IMR-90 (cell line): ENCODE measurements at regions not wholly inside any gene's neighbourhood (a gene's known extent, or its start where the extent isn't known, plus 50 kb on each side); places are given as distances from the start of the nearest gene placed in this dataset.

Source experiments
- ATAC-seq: fragments of 200-7000 bp; cut with Tn5 transposase; 2 replicates; pipeline ENCODE4 v1.9.1; 2020; ENCODE audit warnings: low read depth, mild to moderate bottlenecking, moderate library complexity
- BruUV-seq: library from RNA; stranded (reverse); fragments of 400-500 nt; replicated peaks from 2 replicates; lab custom pipeline; 2021; lab: Mats Ljungman, UMichigan
- CTCF ChIA-PET: fragments of 300-600 bp; formaldehyde crosslinking; extraction: SDS; loops from one replicate; lab custom pipeline; 2021; ENCODE audit warnings: antibody characterized with exemption; lab: Yijun Ruan, JAX
- POLR2A ChIA-PET: fragments of 300-600 bp; sonication (Branson Sonifier 250); formaldehyde crosslinking; loops from one replicate; lab custom pipeline; 2022; ENCODE audit warnings: antibody characterized with exemption; ENCODE audit not compliant: unreplicated experiment; lab: Charles Lee
- DNase-seq: peaks from one replicate; pipeline ENCODE4 v3.0.0; 2013
- H2AFZ ChIP-seq: replicated peaks from 2 replicates; pipeline ENCODE3; 2013; ENCODE audit warnings: low read length, mild to moderate bottlenecking; ENCODE audit not compliant: poor library complexity
- H2AK5ac ChIP-seq: 2 replicates; pipeline ENCODE4 v1.6.1; 2013; ENCODE audit warnings: low read depth, low read length, inconsistent platforms
- H2AK9ac ChIP-seq: replicated peaks from 2 replicates; pipeline ENCODE3; 2013; ENCODE audit warnings: mild to moderate bottlenecking, low read depth, low read length, moderate library complexity; ENCODE audit not compliant: poor library complexity
- H2BK120ac ChIP-seq: 2 replicates; pipeline ENCODE4 v1.6.1; 2013; ENCODE audit warnings: low read depth, low read length, inconsistent platforms
- H2BK15ac ChIP-seq: 3 replicates; pipeline ENCODE4 v1.6.1; 2013; ENCODE audit warnings: low read depth, low read length, inconsistent platforms
- H2BK20ac ChIP-seq: 2 replicates; pipeline ENCODE4 v1.6.1; 2013; ENCODE audit warnings: low read depth, mild to moderate bottlenecking, inconsistent platforms, low read length, moderate library complexity
- H2BK5ac ChIP-seq: 2 replicates; pipeline ENCODE4 v1.6.1; 2013; ENCODE audit warnings: mild to moderate bottlenecking, low read depth, low read length, inconsistent platforms; ENCODE audit not compliant: poor library complexity, severe bottlenecking
- H3K14ac ChIP-seq: replicated peaks from 2 replicates; pipeline ENCODE4 v1.6.1; 2013; ENCODE audit warnings: low read depth, low read length, inconsistent platforms
- H3K18ac ChIP-seq: 2 replicates; pipeline ENCODE4 v1.6.1; 2013; ENCODE audit warnings: low read depth, low read length, control low read depth
- H3K23ac ChIP-seq: 2 replicates; pipeline ENCODE4 v1.6.1; 2013; ENCODE audit warnings: low read depth, low read length, inconsistent platforms
- H3K27ac ChIP-seq: 2 replicates; pipeline ENCODE4 v1.5.1; 2013; ENCODE audit warnings: mild to moderate bottlenecking, control low read depth, low read length; ENCODE audit not compliant: insufficient read depth
- H3K27me3 ChIP-seq: 2 replicates; pipeline ENCODE4 v1.6.1; 2013; ENCODE audit warnings: low read length; ENCODE audit not compliant: control insufficient read depth, insufficient read depth
- H3K36me3 ChIP-seq: 2 replicates; pipeline ENCODE4 v1.6.1; 2013; ENCODE audit warnings: low read length, mixed read lengths; ENCODE audit not compliant: control insufficient read depth, insufficient read depth
- H3K4ac ChIP-seq: 2 replicates; pipeline ENCODE4 v1.6.1; 2013; ENCODE audit warnings: low read depth, low read length, inconsistent platforms
- H3K4me1 ChIP-seq: 2 replicates; pipeline ENCODE4 v1.6.1; 2013; ENCODE audit warnings: low read length, mixed read lengths; ENCODE audit not compliant: control insufficient read depth, insufficient read depth
- H3K4me2 ChIP-seq: 2 replicates; pipeline ENCODE4 v1.6.1; 2013; ENCODE audit warnings: low read depth, mild to moderate bottlenecking, control low read depth, low read length, moderate library complexity
- H3K4me3 ChIP-seq: 2 replicates; pipeline ENCODE4 v1.5.1; 2013; ENCODE audit warnings: low read depth, mild to moderate bottlenecking, control low read depth, low read length, moderate library complexity; ENCODE audit not compliant: insufficient read depth
- H3K56ac ChIP-seq: 2 replicates; pipeline ENCODE4 v1.6.1; 2013; ENCODE audit warnings: low read length, inconsistent platforms; ENCODE audit not compliant: insufficient read depth; ENCODE audit errors: extremely low read depth
- H3K79me1 ChIP-seq, 2 experiments: 2 replicates each; pipeline ENCODE4 v1.6.1; 2013; ENCODE audit warnings: low read length in 2 of 2, inconsistent platforms in 1 of 2, low read depth in 1 of 2
- H3K9ac ChIP-seq: 2 replicates; pipeline ENCODE4 v1.6.1; 2013; ENCODE audit warnings: low read depth, low read length, control low read depth
- H3K9me1 ChIP-seq: 2 replicates; pipeline ENCODE4 v1.6.1; 2013; ENCODE audit warnings: low read length, inconsistent platforms; ENCODE audit not compliant: insufficient read depth
- H3K9me3 ChIP-seq: 2 replicates; pipeline ENCODE4 v1.6.1; 2013; ENCODE audit warnings: low read length; ENCODE audit not compliant: control insufficient read depth, insufficient read depth
- H4K20me1 ChIP-seq: 2 replicates; pipeline ENCODE4 v1.6.1; 2013; ENCODE audit warnings: low read length, inconsistent platforms; ENCODE audit not compliant: insufficient read depth
- H4K5ac ChIP-seq: 2 replicates; pipeline ENCODE4 v1.6.1; 2013; ENCODE audit warnings: mild to moderate bottlenecking, low read depth, low read length, control low read depth
- H4K8ac ChIP-seq, 2 experiments: 2 replicates each; pipeline ENCODE4 v1.6.1; 2013; ENCODE audit warnings: low read depth in 2 of 2, low read length in 2 of 2, control low read depth in 1 of 2, inconsistent platforms in 1 of 2
- H4K91ac ChIP-seq: 2 replicates; pipeline ENCODE4 v1.6.1; 2013; ENCODE audit warnings: low read depth, low read length, inconsistent platforms; ENCODE audit not compliant: insufficient read depth
- BHLHE40 ChIP-seq: fragments of 150-350 bp; IDR thresholded peaks from 2 replicates; pipeline ENCODE4 v1.6.1; 2016; ENCODE audit warnings: mild to moderate bottlenecking, low read depth, low read length
- CEBPB ChIP-seq: IDR thresholded peaks from 2 replicates; pipeline ENCODE4 v1.6.1; 2012; ENCODE audit warnings: low read depth, low read length, improper control_type of control experiment
- CHD1 ChIP-seq: IDR thresholded peaks from 2 replicates; pipeline ENCODE4 v1.6.1; 2012; ENCODE audit warnings: low read depth, low read length, improper control_type of control experiment
- ELK1 ChIP-seq: fragments of 150-350 bp; IDR thresholded peaks from 2 replicates; pipeline ENCODE4 v1.6.1; 2016; ENCODE audit warnings: low read depth, mild to moderate bottlenecking, low read length, moderate library complexity, borderline replicate concordance
- FOS ChIP-seq: fragments of 150-350 bp; IDR thresholded peaks from 2 replicates; pipeline ENCODE4 v1.6.1; 2016; ENCODE audit warnings: low read depth, low read length
- MAFK ChIP-seq: IDR thresholded peaks from 2 replicates; pipeline ENCODE4 v1.6.1; 2012; ENCODE audit warnings: low read depth, low read length, improper control_type of control experiment
- MAZ ChIP-seq: IDR thresholded peaks from 2 replicates; pipeline ENCODE4 v1.6.1; 2012; ENCODE audit warnings: low read depth, mild to moderate bottlenecking, low read length, improper control_type of control experiment, moderate library complexity, borderline replicate concordance
- MXI1 ChIP-seq: IDR thresholded peaks from 2 replicates; pipeline ENCODE4 v1.6.1; 2012; ENCODE audit warnings: low read depth, mild to moderate bottlenecking, low read length, moderate library complexity, borderline replicate concordance
- NFE2L2 ChIP-seq: fragments of 150-350 bp; IDR thresholded peaks from 2 replicates; pipeline ENCODE4 v1.6.1; 2016; ENCODE audit warnings: low read depth, mild to moderate bottlenecking, low read length
- POLR2A ChIP-seq: IDR thresholded peaks from 2 replicates; pipeline ENCODE4 v1.6.1; 2012; ENCODE audit warnings: mild to moderate bottlenecking, low read depth, low read length
- RAD21 ChIP-seq: IDR thresholded peaks from 2 replicates; pipeline ENCODE4 v1.6.1; 2012; ENCODE audit warnings: low read length, improper control_type of control experiment
- RCOR1 ChIP-seq: IDR thresholded peaks from 2 replicates; pipeline ENCODE4 v1.6.1; 2012; ENCODE audit warnings: mild to moderate bottlenecking, low read length, improper control_type of control experiment; ENCODE audit not compliant: insufficient replicate concordance
- RFX5 ChIP-seq: IDR thresholded peaks from 2 replicates; pipeline ENCODE4 v1.8.0; 2012; ENCODE audit warnings: low read depth, mild to moderate bottlenecking, low read length, moderate library complexity
- SMC3 ChIP-seq: fragments of 150-350 bp; IDR thresholded peaks from 2 replicates; pipeline ENCODE4 v1.6.1; 2016; ENCODE audit warnings: low read depth, mild to moderate bottlenecking, antibody characterized with exemption, low read length, moderate library complexity
- USF2 ChIP-seq: fragments of 150-350 bp; IDR thresholded peaks from 2 replicates; pipeline ENCODE4 v1.6.1; 2017; ENCODE audit warnings: mild to moderate bottlenecking, antibody characterized with exemption, low read length, low read depth
- WGBS, 2 experiments: methylation state at CpG; one replicate each; pipeline versions ENCODE4 v1.1.5 to v1.1.7; 2013; ENCODE audit warnings: missing lambda C conversion rate in 2 of 2; ENCODE audit not compliant: insufficient read length in 1 of 2; ENCODE audit errors: extremely low coverage in 2 of 2; 5-methylcytosine and 5-hydroxymethylcytosine counted together
- dilution Hi-C: fragments of 300-500 bp; cut with HindIII; formaldehyde crosslinking; loops from one replicate; pipeline ENCODE4 v1.14.3; 2018; ENCODE audit warnings: low sequenced_read_pairs; ENCODE audit not compliant: unreplicated experiment
- in situ Hi-C: fragments of 300-500 bp; cut with MboI; formaldehyde crosslinking; loops from 3 replicates; pipeline ENCODE4 v1.14.3; 2019; ENCODE audit warnings: low sequenced_read_pairs, inconsistent platforms, mixed read lengths
- intact Hi-C: fragments of 100-400 bp; cut with micrococcal nuclease; formaldehyde crosslinking; loops from 2 replicates; pipeline ENCODE4 v1.10.0; 2022
- TF ChIP-seq, protein P1 (sequence below): conservative IDR thresholded peaks from 2 replicates; pipeline ENCODE4 v1.5.1; 2012; ENCODE audit warnings: mild to moderate bottlenecking, low read depth, low read length, improper control_type of control experiment

GRCh38 chr3:13764161-13764560, 115.7 kb downstream of the WNT7A start:
- ATAC-seq (no peak), DNase-seq (no peak)
- Histone ChIP-seq H2BK15ac (no peak overlapping the region), H4K91ac (no peak overlapping the region), H2AK5ac (no peak overlapping the region), H3K18ac (no peak overlapping the region), H3K79me1 (no peaks in the 10 kb centered on the region), H2BK5ac (no peak overlapping the region), H3K9me1 (no peaks in the 10 kb centered on the region), H2BK120ac (no peak overlapping the region), H3K9me3 (peaks cover 8% of the 10 kb centered on the region), H2AFZ (no peak overlapping the region), H3K9ac (no peak overlapping the region), H4K20me1 (no peaks in the 10 kb centered on the region), H3K56ac (no peak overlapping the region), H4K8ac (no peak overlapping the region), H3K4me3 (no peak overlapping the region), H2AK9ac (no peak overlapping the region), H3K27me3 (no peaks in the 10 kb centered on the region), H4K5ac (no peak overlapping the region), H3K4ac (no peak overlapping the region), H3K4me1 (no peaks in the 10 kb centered on the region), H3K14ac (no peak overlapping the region), H3K23ac (no peak overlapping the region), H3K27ac (no peak overlapping the region), H3K36me3 (no peaks in the 10 kb centered on the region), H2BK20ac (no peak overlapping the region), H3K4me2 (no peak overlapping the region)
- TF ChIP-seq RFX5 (no peak), NFE2L2 (no peak), CEBPB (no peak), ELK1 (no peak), MXI1 (no peak), POLR2A (no peak), MAZ (no peak), CHD1 (no peak), BHLHE40 (no peak), MAFK (no peak), FOS (no peak), RAD21 (no peak), RCOR1 (no peak), SMC3 (no peak), USF2 (no peak)
- TF ChIP-seq, protein P1, sequence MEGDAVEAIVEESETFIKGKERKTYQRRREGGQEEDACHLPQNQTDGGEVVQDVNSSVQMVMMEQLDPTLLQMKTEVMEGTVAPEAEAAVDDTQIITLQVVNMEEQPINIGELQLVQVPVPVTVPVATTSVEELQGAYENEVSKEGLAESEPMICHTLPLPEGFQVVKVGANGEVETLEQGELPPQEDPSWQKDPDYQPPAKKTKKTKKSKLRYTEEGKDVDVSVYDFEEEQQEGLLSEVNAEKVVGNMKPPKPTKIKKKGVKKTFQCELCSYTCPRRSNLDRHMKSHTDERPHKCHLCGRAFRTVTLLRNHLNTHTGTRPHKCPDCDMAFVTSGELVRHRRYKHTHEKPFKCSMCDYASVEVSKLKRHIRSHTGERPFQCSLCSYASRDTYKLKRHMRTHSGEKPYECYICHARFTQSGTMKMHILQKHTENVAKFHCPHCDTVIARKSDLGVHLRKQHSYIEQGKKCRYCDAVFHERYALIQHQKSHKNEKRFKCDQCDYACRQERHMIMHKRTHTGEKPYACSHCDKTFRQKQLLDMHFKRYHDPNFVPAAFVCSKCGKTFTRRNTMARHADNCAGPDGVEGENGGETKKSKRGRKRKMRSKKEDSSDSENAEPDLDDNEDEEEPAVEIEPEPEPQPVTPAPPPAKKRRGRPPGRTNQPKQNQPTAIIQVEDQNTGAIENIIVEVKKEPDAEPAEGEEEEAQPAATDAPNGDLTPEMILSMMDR, result no peak
- intact Hi-C loops (no loop called here), dilution Hi-C loops (no loop called here), in situ Hi-C loops (no loop called here)
- ChIA-PET POLR2A (no interaction called here), CTCF (no interaction called here)
- BruUV-seq, result no TSS peak
- WGBS, 2 experiments, result 27% methylated on average over 4 of the region's 9 CpGs; no CpG with 5 or more reads in 1 of the 2 experiments
